NCI-H146 (cell line): ENCODE measurements at regions not wholly inside any gene's neighbourhood (a gene's known extent, or its start where the extent isn't known, plus 50 kb on each side); places are given as distances from the start of the nearest gene placed in this dataset.
"Not testable (repeated sequence)": the region's sequence is repeated elsewhere in the genome, so short reads cannot be mapped to it uniquely, and the experiment has no call there.

Source experiments
- DNase-seq: peaks from one replicate; lab custom pipeline; 2025; lab: John Stamatoyannopoulos, UW

DNA sequence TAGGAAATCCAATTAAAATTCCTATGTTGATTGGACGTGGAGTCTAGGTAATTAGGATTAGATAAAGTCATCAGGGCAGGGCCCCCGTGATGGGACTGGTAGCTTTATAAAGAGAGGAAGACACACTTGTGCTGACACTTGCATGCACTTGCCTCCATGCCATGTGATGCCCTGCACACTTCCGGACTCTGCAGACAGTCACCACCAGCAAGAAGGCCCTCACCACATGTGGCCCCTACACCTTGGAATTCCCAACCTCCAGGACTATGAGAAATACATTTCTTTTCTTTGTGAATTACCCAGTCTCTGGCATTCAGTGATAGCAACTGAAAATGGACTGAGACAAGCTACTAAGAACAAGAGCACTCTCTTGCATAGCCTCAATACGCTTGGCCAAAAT, 90.6 kb downstream of the CRYGS start:
- DNase-seq: no peak

DNA sequence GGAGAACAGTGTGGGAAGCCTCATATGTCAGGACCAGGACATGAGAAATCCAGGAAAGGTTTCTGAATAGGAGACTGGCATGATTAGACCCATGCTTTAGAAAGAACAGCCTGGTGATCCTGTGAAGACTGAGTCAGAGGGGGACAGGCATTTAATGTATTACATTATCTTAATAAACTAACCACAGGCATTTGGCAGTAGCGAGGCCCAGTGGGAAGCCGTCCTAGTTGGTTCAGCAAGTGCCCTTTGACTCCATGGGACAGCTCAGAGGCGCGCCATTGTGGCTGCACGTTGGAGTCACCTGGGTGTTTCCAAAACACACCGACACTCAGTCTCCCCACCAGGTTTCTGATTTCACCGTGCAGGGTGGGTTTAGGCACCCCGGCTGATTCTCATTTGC, 90.5 kb upstream of the DGKG start:
- no peak for DNase-seq

DNA sequence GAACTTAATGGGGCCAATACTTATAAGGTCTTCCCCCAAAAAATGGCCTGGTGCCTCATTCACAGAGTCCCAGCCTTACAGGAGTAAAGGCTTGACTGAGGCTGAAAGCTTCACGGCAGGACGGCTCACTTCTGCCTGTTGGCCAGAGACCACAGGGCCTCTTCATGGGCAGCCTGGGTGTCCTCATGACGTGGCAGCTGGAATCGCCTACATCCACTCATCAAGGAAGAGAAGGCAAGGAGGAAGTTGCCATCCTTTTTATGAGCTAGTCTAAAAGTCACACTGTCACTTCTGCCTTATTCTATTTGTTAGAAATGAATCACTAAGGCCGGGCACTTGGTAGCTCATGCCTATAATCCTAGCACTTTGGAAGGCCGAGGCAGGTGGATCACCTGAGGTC, 89.3 kb upstream of the DGKG start:
- no peak for DNase-seq

DNA sequence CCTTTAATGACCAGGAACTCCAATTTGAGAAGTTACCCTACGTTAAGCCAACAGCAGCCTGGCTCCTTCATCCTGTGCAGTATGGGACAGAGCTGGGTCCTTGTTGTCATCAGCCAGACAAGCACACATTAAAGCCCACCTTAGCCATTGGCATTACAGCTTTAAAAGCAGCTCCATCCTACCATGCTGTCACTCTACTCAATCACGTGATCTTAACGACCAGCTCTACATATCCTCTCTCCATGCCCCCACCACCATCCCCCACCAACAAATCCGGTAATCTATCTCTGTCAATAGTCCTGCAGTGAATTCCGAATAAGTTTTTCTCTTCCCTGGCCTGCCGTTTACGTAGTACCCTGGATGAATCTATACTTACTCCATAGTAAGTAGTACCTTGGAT, 82.9 kb upstream of the DGKG start:
- DNase-seq: no peak

DNA sequence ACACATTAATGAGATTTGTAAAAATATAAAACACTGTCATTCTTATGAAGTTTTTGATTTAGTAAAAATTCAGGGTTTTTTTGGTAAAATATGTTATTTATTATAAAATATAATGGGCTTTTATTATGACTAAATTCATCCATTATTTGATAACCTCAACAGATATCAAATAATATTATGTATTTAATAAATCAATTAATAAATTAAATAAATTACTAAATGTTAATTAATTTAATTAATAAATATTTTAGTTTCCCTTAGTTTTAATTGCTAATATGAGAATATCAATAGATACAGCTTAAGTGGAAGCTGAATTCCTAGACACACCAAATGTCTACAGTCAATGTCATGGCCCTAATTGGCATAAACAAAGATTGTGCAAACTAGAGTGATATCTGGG, 82.3 kb upstream of the DGKG start:
- DNase-seq: no peak

DNA sequence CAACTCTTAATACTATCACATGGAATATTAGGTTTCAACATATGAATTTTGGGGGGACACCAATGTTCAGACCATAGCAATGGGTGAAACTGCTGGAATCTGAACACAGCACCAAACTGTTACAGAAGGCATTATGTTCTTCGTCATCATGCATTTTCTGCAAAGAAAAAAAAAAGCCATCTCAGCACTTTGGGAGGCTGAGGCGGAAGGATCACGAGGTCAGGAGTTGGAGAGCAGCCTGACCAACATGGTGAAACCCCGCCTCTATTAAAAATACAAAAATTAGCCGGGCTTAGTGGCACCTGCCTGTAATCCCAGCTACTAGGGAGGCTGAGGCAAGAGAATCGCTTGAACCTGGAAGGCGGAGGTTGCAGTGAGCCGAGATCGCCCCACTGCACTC, 80.9 kb upstream of the DGKG start:
- DNase-seq: not testable (repeated sequence)

DNA sequence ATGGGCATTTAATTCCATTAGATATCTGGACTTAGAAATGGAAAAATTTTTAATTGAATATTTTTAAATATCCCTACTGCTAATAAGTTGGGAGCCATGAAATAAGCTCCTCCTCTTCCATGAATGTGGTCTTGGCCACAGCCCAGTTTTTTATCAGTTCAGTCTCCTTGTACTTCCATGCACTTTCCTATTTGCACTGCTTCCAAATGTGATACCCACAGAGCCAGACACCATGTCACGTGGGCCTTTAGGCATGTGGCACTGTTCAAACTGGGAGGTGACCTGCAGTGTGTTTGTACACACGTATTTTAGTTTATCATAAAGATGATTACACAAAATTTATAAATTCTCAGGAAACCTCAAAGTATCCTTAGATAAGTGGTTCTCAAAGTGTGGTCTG, 80.1 kb upstream of the DGKG start:
- no peak for DNase-seq

DNA sequence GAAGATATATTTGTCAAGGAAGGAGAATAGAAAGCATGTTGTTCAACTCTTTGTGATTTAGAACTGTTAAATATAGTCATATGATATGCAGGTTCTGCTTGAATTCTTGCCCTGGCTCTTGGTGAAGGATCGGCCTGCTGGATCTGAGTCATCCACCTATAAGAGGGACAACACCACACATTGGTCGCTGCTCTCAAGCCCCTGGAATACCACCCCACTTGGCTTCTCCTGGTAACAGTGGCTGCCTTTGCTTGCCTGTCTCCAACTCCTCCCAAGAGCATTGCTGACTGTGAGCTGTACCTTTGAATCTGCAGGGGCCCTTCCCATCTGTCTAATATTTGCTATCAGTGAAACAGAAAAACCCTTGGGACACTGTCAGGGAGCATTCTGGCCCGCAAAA, 78.9 kb upstream of the DGKG start:
- DNase-seq: no peak

DNA sequence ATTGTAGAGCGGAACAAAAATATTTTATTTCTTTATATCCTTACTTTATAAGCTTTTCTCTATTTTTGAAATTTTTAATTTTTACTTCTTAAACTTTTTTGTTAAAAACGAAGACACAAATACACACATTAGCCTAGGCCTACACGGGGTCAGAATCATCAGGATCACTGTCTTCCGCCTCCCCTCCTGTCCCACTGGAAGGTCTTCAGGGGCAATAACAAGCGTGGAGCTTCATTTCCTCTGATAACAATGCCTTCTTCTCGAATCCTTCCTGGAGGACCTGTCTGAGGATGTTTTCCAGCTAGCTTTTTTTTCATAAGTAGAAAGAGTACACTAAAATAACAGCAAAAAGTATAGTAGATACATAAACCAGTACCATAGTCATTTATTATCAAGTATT, 77.7 kb upstream of the DGKG start:
- DNase-seq: no peak

DNA sequence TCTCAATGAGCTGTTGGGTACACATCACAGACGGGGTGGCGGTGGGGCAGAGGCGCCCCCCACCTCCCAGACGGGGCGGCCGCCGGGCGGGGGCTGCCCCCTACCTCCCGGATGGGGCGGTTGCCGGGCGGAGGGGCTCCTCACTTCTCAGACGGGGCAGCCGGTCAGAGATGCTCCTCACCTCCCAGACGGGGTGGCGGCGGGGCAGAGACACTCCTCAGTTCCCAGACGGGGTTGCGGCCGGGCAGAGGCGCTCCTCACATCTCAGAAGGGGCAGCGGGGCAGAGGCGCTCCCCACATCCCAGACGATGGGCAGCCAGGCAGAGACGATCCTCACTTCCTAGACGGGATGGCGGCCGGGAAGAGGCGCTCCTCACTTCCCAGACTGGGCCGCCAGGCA, 73.3 kb upstream of the DGKG start:
- not testable (repeated sequence) for DNase-seq

DNA sequence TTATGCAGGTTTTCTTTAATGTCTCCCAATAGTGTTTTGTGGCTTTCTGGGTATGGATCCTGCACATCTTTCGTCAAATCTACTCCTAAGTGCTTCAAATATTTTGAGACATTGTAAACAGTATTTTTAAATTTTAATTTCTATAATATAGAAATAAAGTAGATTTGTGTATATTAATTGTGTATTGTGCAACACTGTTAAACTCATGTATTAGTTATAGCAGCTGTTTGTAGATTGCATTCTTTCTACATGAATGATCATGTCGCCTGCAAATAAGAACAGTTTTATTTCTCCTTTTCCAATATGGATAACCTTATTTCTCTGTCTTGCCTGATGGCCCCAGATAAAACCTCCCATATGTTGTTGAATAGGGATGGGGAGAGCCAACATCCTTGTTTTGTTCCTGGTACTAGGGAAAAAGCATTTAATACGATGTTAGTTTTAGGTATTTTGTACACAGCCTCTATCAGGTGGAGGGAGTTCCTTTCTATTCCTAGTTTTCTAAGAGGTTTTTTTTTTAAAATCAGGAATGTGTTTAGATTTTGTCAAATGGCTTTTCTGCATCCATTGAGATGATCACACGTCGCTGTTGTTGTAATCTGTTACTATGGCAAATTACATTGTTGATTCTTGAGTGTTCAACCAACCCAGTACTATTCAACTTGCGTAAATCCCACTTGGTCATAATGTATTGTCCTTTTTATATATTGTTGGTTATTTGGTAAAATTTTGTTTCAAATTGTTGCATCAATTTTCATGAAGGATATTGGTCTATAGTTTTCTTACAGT, 71.1 kb upstream of the DGKG start:
- no peak for DNase-seq

DNA sequence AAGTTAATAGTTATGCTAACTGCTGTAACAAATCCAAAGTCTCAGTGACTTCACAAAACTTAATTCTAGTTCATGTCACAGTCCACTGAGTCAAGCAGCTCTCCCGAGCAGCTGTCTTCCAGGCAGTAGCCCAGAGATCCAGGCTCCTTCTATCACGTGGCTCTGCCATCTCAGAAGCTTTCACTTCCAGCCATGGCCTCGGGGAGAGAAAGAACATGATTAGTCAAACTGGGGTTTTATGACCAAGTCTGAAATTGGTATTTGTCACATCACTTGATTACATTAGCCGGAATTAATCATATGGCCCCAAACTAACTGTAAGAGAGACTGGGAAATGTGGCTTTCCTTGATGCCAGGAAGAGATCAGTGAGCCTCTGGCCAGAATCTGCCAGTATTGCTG, 70.2 kb upstream of the DGKG start:
- no peak for DNase-seq

DNA sequence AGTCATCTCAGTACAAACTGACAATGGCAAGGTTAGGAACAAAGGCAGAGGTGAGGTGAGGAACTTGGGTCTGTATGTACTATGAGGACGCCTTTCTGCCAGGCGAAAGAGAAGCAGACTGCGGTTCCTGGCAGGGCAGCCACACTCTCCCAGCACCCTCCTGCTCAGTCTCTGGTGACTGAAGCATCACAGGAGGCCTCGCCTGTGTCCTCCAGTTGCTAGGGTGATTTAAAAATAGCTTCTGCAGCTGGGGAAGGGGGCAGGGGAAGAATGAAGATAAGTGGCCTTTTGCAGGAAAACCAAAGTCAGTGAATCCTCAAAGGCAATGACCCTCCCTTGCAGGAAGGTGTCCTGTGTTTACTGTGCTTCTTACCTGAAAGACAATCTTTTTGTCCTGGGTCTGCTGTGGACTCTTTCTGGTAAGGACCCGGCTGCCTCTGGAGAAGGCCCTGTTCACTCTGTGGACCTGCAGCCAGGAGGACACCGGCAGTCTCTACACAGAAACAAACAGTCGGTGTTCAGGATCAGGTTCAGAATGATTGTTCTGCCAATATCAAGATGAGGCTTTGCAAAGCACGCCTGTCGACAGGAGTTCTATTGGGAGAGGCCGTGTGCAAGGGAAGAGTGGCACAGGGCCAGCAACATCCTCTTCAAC, 65.7 kb upstream of the DGKG start:
- peak; percentile 65 for DNase-seq

DNA sequence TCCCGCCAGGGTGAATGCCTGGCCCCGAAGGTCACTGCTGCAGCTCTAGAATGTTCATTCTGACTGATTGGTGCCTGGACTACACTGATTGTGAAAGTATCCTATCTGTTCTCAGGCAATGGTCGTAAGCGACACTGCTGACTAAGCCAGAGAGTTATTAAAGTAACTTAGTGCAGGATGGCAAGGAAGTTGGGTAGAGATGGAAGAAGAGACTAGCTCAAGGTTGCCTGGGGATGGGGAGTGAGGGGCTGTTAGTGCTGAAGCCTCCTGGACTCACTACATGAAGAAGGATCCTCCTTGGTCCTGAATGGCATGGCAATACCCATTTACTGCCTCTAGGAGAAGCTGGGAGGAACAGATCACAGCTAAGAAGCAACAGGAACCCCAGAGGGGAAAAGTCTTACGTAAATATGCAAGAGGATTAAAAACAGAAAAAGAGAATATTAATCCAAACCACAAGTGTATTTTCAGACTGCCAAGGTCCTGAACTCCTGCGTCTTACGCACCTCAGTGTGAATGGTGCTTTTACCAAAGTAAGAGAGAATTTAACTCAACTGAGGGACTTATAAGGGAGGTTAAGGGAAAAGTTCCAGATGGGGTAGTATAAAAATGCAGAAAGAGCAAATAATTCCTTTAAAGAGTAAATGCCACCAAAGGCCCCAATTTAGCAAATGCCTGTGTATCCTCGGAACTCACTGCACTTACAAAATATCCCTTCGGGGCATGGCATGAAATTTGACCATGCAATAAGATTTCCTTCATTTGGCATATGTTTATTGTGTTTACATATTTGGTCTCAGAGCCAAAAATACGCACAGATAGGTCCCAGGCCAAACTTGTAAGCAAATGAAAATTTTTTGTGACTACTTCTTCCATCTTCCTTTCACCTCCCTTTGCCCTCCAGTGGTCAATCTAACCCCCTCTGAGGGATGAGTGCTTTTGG, 64.0 kb upstream of the DGKG start:
- DNase-seq: no peak

DNA sequence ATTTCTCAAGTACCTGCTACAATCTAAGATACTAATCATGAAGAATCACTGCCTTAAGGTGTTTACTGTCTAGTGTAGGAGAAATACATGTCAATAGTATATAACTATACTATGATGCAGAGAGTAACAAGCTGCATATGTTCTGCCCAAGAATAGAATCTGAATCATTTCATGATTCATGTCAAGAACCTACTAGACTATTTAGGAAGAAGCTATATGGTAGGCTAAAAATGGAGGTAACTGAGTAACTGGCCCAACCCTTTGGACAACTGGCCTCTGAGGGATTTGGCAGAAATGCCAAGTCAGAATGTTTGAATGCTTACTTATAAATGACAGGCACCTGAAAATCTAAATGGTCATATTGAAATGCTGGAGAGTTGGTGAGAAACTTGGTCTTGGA, 59.9 kb upstream of the DGKG start:
- DNase-seq: no peak

DNA sequence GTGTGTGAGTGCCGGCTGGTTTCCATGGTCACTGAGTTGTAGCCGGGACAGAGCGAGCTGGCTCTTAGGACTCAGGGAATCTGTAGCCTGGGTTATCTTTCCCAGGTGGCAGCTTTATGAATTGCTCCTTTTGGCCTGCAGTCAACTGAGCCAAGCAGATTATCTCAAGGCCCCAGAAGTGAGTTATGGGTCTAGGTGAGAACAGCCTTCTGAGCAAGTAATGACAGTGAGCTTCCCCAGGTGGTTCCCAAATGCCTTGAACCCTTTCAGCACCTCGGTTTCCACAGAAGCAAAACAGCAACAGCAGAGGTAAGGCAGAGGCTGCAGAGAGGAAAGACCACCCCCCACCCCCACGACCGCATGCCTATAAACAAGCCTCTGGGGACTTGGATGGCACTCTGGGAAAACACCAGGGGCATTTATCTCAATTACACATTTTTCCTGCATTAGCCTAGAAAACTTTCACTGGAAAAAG, 56.7 kb upstream of the DGKG start:
- no peak for DNase-seq

DNA sequence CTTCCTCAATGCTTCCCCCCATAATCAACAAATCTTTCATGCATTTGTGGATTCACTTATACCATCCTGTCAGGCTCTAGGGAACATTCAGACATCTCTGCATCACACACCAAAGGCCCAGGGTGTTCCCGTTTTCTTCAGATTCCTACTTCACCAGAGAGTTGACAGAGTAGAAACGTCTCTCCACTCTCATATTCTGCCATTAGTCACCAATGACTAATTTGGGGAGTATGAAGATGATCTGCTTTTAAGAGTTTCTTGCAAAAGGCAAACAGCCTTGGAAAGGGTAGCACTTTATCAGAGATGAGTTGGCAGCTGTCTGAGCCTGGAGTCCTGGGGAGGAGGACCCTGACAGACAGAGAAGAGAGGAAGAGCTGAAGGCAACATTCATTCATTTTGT, 55.8 kb upstream of the DGKG start:
- no peak for DNase-seq

DNA sequence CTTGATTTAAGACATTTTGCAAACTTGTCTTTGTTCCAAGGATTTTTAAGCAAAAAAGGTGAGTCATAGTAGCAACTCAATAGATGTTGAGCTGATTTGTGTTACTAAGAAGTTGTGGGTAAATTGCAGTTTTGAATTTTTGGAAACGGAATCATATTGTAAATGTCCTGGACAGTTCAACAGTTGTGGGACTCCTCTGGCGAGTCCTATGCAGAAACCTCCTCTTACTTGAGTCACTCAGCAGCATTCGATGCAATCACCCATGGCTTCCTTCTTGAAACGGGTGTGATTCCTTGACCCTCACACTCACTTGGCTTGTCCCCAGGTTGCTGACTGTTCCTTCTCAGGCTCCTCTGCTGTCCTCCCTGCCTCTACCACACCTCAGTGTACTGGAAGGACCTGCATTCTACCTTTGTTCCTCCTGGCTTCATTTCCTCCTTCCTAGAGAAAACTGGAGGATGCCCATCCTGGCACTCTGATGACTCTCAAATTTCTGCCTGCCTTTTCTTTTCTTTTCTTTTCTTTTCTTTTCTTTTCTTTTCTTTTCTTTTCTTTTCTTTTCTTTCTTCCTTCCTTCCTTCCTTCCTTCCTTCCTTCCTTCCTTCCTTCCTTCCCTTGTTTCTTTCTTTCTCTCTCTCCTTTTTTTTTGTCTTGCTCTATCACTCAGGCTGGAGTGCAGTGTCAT, 52.8 kb upstream of the DGKG start:
- DNase-seq: no peak

DNA sequence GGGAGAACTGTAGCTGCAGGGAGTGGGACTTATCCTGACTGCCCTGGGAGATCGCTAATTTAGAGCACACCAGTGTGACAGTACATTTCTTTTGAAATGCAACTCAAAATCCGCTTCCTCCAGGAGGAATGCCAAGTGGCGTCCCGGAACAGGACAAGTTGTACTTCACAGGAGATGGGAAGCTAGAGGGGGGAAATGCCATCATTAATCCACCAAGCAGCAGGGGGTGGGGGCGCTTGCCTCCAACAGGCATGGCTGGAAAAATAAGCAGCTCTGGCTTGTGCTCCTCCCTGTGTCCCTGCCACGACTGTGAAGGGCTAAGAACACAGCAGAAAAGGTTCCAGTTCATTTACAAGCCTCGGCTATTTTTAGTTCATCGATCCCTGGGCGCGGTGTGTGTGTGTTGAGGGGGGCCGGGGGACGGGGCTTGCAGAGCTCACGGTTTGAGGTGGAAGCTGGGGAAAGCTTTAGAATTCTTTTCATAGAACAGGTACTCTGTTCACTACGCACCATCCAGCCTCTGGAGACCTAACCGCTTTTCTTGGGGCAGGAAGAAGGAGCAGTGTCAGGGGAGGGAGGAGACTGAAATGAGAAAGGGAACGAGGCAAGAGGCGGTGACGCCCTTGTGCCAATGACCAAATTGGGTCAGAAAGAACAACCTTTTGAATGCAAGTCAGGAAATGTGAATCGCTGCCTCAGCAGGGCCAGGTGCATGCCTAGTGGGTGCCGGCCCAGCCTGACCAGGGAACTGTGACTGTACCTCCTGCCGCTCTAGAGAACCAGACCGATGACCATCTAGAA, 51.8 kb upstream of the DGKG start:
- DNase-seq: peak; percentile 85

DNA sequence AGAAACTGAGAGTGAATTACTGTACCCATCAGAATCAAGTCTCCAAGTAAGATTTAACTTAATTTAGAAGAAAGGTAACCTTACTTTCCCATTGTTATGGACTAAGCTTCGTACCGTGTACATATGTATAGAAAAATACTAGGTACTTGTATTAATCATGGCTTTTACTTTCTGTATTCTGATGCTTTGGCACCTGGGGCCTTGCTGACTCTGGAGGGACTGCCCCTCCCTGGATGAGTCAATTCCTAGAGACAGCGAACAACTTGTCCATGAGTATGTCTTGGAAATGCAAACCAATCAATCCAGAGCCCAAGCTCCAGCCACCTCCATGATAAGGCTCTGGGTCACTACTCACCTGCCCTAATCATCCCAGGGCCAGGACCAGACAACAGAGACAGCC, 50.0 kb upstream of the DGKG start:
- no peak for DNase-seq
